Left renal cortex interstitium (tissue), 4 donors: ENCODE measurements at regions not wholly inside any gene's neighbourhood (a gene's known extent, or its start where the extent isn't known, plus 50 kb on each side); places are given as distances from the start of the nearest gene placed in this dataset.
"Not testable (repeated sequence)": the region's sequence is repeated elsewhere in the genome, so short reads cannot be mapped to it uniquely, and the experiment has no call there.

Source experiments
- DNase-seq, 4 donors: peaks; one replicate each; pipeline ENCODE4 v3.0.0-alpha.2; 2013; ENCODE audit warnings: low read depth in 4 of 4, low spot score in 2 of 4, missing footprints in 1 of 4

GRCh38 chr2:106010818-106011355 is 183.2 kb downstream of the UXS1 start:
- DNase-seq: no peak

- DNase-seq: no peak
Observed at GRCh38 chr2:106009096-106009495, 185.0 kb downstream of the UXS1 start.

GRCh38 chr2:106004851-106005250 is 189.2 kb downstream of the UXS1 start:
- DNase-seq: no peak

GRCh38 chr2:105999211-105999989 is 194.7 kb downstream of the UXS1 start:
- no peak for DNase-seq

GRCh38 chr2:105997711-105998110 is 196.4 kb downstream of the UXS1 start:
- no peak for DNase-seq

GRCh38 chr2:105990624-105991023 is 203.5 kb downstream of the UXS1 start:
- DNase-seq: no peak

- DNase-seq: not testable (repeated sequence)
Observed at GRCh38 chr2:105989803-105990202, 204.3 kb downstream of the UXS1 start.

GRCh38 chr2:105989070-105989469 is 205.0 kb downstream of the UXS1 start:
- DNase-seq: no peak

GRCh38 chr2:105977807-105978206 is 216.3 kb downstream of the UXS1 start:
- no peak for DNase-seq

- DNase-seq: no peak
Observed at GRCh38 chr2:105977212-105977611, 216.9 kb downstream of the UXS1 start.

GRCh38 chr2:105974812-105975211 is 219.3 kb downstream of the UXS1 start:
- DNase-seq: no peak

- no peak for DNase-seq
Observed at GRCh38 chr2:105972927-105973326, 221.2 kb downstream of the UXS1 start.

GRCh38 chr2:105972246-105972645 is 221.9 kb downstream of the UXS1 start:
- DNase-seq: no peak

- no peak for DNase-seq
Observed at GRCh38 chr2:105969552-105969951, 224.5 kb downstream of the UXS1 start.

- no peak for DNase-seq
Observed at GRCh38 chr2:105962221-105962620, 217.5 kb downstream of the NCK2 start.

- no peak for DNase-seq
Observed at GRCh38 chr2:105961599-105962146, 217.0 kb downstream of the NCK2 start.

- DNase-seq: no peak
Observed at GRCh38 chr2:105959357-105959756, 214.6 kb downstream of the NCK2 start.

GRCh38 chr2:105954891-105955290 is 210.2 kb downstream of the NCK2 start:
- DNase-seq: no peak

GRCh38 chr2:105953942-105954341 is 209.2 kb downstream of the NCK2 start:
- no peak for DNase-seq

- DNase-seq: no peak
Observed at GRCh38 chr2:105952131-105952530, 207.4 kb downstream of the NCK2 start.

- DNase-seq: no peak
Observed at GRCh38 chr2:105951384-105951694, 206.6 kb downstream of the NCK2 start.
